Frontal cortex (tissue), 3 donors: ENCODE measurements at regions not wholly inside any gene's neighbourhood (a gene's known extent, or its start where the extent isn't known, plus 50 kb on each side); places are given as distances from the start of the nearest gene placed in this dataset.

ENCODE experiments used
- DNase-seq, 2 donors: peaks; one replicate each; pipeline ENCODE4 v3.0.0; 2012; ENCODE audit warnings: low spot score in 2 of 2
- FAIRE-seq: peaks from 2 replicates; lab custom pipeline; 2012; peaks lifted over from hg19 to GRCh38; lab: Jason Lieb, UNC
- donor health status: control.
- donor health status: control.
- donor health status: control.

- no peak for DNase-seq
- no peak for FAIRE-seq
Observed at GRCh38 chr12:91551927-91552326, 369.3 kb upstream of the DCN start.

DNA sequence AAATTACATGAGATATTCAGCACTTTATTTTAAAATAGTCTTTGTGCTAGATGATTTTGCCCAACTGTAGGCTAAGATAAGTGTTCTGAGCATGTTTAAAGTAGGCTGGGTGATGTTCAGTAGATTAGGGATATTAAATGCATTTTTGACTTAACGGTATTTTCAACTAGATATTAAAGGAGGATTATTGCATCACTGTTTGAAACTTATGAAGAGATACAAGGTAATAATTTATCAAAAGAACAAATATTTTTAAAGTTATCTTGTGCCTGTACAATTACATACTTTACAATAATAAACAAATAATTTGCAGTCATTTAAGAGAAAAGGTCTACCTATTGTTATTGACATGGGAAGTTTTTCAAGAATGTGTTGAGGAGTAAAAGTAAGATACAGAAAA is 368.6 kb upstream of the DCN start:
- DNase-seq = no peak
- peak; percentile 6 for FAIRE-seq

GRCh38 chr12:91542666-91543065 is 360.0 kb upstream of the DCN start:
- FAIRE-seq = peak; percentile 36

GRCh38 chr12:91542067-91542466 is 359.4 kb upstream of the DCN start:
- FAIRE-seq (no peak), DNase-seq (no peak)

More at GRCh38 chr12:91542666-91543065, 360.0 kb upstream of the DCN start:
- DNase-seq = no peak

DNA sequence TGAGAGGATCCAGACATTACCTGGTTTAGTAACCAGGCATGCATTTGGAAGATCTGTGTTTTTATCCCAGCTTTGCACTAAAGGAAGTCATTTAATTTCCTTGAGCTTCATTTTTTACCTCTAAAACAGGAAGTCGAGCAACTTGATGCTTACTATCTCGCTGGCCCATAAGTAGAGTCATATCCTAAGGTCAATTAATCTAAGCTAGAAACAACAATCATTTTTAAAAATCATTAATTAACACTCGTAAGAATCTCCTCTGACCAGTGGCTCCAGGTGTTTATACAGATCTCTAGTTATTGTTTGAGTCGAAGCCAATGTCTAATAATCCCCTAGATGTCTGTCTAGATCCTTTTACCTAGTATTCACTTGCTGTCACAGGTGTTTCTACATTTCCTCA is 355.8 kb upstream of the DCN start:
- DNase-seq = no peak
- FAIRE-seq = no peak

- DNase-seq (no peak), FAIRE-seq (no peak)
Observed at GRCh38 chr12:91533366-91533765, 350.7 kb upstream of the DCN start.

- FAIRE-seq (no peak), DNase-seq (no peak)
Observed at GRCh38 chr12:91529829-91530228, 347.2 kb upstream of the DCN start.

GRCh38 chr12:91523831-91524230 is 341.2 kb upstream of the DCN start:
- no peak for FAIRE-seq
- no peak for DNase-seq

DNA sequence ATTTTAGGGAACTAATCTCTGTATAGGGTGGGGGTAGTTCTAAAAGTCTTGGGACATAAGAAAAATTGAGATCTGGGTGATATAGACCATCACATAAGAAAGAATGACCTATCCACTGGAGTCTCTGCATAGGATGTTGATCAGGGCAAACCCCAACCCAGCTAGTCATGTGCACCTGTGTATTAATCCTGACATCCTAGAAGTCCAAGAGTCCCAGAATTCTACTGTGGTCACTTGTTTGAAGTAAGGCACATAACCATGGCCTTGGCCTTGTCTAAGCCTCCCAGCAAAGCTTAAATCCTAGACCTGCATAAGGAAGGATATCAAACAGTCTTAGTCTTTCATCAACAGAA is 334.1 kb upstream of the DCN start:
- no peak for DNase-seq
- FAIRE-seq = no peak

DNA sequence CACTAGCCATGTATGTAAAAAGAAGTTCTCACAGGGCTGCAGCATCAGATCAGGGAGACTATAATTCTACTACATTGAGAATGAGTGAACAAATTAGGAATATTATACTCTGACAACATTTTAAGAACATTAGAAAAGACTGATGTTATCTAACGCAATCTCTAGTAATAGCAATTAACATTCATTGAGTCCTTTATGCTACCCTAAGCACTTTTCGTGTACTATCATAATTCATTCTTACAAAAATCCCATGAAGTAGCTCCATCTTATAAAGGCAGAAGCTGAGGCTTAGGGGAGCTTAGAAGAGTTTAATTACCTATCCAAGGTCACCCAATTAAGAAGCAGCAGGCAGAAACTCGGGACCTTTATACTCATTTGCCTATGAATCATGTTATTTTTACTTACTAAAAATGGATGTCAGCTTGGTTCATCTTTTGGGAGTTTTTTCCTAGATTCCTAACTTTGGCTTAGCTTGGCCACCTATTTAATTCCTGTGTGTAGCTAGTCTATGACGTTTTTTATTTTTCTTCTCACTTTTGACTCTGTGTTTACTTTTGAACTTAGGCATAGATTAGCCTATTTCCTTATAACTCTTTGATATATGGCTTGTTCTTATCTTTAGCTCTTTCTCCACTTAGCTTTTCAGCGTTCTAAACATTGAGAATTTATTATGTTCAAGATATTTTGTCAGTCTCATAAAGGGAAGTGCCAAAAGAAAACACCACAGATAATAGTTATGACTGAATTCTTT is 333.5 kb upstream of the DCN start:
- DNase-seq (no peak), FAIRE-seq (no peak)

- FAIRE-seq = no peak
- DNase-seq = no peak
Observed at GRCh38 chr12:91513313-91513712, 330.7 kb upstream of the DCN start.

GRCh38 chr12:91511795-91512420 is 329.3 kb upstream of the DCN start:
- FAIRE-seq (no peak), DNase-seq (no peak)

- FAIRE-seq (no peak), DNase-seq (no peak)
Observed at GRCh38 chr12:91507754-91508153, 325.1 kb upstream of the DCN start.

DNA sequence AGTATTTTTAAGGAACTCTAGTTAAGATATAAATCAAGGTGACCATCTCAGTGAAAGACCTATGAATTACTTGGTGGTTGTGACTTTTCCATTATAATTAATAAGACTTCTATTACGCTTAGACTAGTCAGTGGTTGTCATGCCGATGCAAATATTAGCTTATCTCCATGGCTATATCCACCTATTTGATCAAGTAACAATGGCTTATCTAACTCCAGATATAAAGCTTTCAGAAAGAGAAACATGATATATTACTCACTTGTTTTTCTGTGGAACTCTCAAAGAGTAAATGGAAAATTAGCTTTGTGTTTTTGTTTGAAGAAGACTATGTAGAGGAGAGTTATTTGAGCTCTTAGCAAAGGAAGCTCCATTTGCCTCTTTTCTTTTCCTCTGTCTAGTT is 323.8 kb upstream of the DCN start:
- FAIRE-seq (no peak), DNase-seq (no peak)

DNA sequence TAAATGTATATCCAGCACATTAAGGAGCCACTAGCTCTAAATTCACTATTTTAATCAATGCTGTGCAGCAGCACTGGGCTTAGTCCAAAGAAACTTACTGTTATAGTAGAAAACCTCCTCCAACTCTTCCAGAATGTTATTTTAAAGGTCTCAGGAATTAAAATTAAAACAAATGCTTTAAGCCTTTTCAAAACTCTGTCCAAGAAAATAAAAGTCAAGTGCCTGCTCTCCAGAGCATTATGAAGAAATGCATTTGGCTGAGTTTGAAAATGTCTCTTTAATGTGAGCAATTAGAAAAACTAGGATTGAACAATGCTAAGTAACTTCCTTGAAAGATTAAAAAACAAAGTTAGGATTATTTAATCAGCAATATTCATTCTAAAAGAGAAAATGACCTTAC is 322.4 kb upstream of the DCN start:
- DNase-seq (no peak), FAIRE-seq (no peak)

- no peak for FAIRE-seq
- DNase-seq = no peak
Observed at GRCh38 chr12:91502208-91502607, 319.6 kb upstream of the DCN start.

GRCh38 chr12:91496337-91496736 is 313.7 kb upstream of the DCN start:
- FAIRE-seq (no peak), DNase-seq (no peak)

DNA sequence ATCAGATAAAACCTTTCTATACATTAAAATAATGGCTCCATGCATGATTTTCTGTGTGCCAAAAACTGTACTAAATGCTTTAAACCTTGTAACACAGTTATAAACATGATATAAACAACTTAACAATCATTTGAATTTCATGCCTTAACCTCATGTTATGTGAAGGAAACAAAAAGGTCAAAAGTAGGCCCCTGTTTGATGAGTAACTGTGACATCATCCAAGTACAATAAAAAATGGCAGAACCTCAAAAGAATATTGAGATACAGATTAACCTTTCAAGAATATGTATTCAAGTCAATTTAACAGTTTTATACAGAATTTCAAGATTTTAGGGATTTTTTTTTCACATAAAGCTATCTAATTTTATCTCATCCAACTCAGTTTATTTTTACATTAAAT is 310.7 kb upstream of the DCN start:
- FAIRE-seq (no peak), DNase-seq (no peak)

GRCh38 chr12:91492648-91493047 is 310.0 kb upstream of the DCN start:
- no peak for DNase-seq

GRCh38 chr12:91490667-91491311 is 308.2 kb upstream of the DCN start:
- FAIRE-seq = no peak
- no peak for DNase-seq

More at GRCh38 chr12:91492648-91493047, 310.0 kb upstream of the DCN start:
- no peak for FAIRE-seq

- no peak for FAIRE-seq
- no peak for DNase-seq
Observed at GRCh38 chr12:91483471-91483985, 300.9 kb upstream of the DCN start.
